Adrenal gland (tissue), 9 donors: ENCODE measurements at regions not wholly inside any gene's neighbourhood (a gene's known extent, or its start where the extent isn't known, plus 50 kb on each side); places are given as distances from the start of the nearest gene placed in this dataset.

Source experiments
- DNase-seq, 7 donors: peaks; one replicate each; pipeline ENCODE4 v3.0.0-alpha.2; 2019 to 2020
- H3K27ac ChIP-seq, 5 donors: fragments of 200-600 bp; sonication (generic) in 4 of 5; 1 replicate in 3 of 5; 2 replicates in 2 of 5; pipeline versions ENCODE4 v1.5.1 to v1.8.0; 2016 to 2020; ENCODE audit warnings: mild to moderate bottlenecking in 1 of 5
- H3K27me3 ChIP-seq: fragments of 200-600 bp; 2 replicates; pipeline ENCODE4 v1.8.0; 2021
- H3K36me3 ChIP-seq, 2 donors: fragments of 200-600 bp; replicated peaks in 1 of 2; 1 replicate in 1 of 2; 2 replicates in 1 of 2; pipeline versions ENCODE4 v1.5.1 to v1.8.0; 2018 to 2022
- H3K4me1 ChIP-seq, 2 donors: fragments of 200-600 bp; replicated peaks in 1 of 2; 1 replicate in 1 of 2; 2 replicates in 1 of 2; pipeline versions ENCODE4 v1.5.1 to v1.8.0; 2018 to 2021
- H3K4me3 ChIP-seq, 4 donors: fragments of 200-600 bp; sonication (generic) in 3 of 4; one replicate each; pipeline ENCODE4 v1.5.1; 2016 to 2018
- H3K9me3 ChIP-seq, 3 donors: fragments of 200-600 bp; sonication (generic) in 1 of 3; replicated peaks in 1 of 3; 1 replicate in 2 of 3; 2 replicates in 1 of 3; pipeline versions ENCODE4 v1.5.1 to v1.8.0; 2016 to 2021
- POLR2A ChIP-seq, 2 donors: fragments of 450-650 bp; IDR thresholded peaks; one replicate each; pipeline ENCODE4 v1.6.1; 2017; ENCODE audit warnings: antibody characterized with exemption in 2 of 2, mild to moderate bottlenecking in 2 of 2, moderate library complexity in 1 of 2
- WGBS, 4 donors: extraction: QIAGEN DNeasy Blood & Tissue Kit in 2 of 4; methylation state at CpG; one replicate each; pipeline versions ENCODE4 v1.1.5 to v1.1.7; 2013 to 2017; 5-methylcytosine and 5-hydroxymethylcytosine counted together
- intact Hi-C, 2 donors: fragments of 100-400 bp; cut with DNase I; formaldehyde crosslinking; loops; one replicate each; pipeline versions ENCODE4 v1.14.1 to v1.15.0; 2022 to 2023
- TF ChIP-seq, protein P1 (sequence below), 6 experiments: fragments of 450-650 bp in 4 of 6; fragments of 200-600 bp in 2 of 6; sonication (generic) in 1 of 6; IDR thresholded peaks; 1 replicate in 5 of 6; 2 replicates in 1 of 6; pipeline versions ENCODE4 v1.5.1 to v1.8.0; 2016 to 2021; ENCODE audit warnings: antibody characterized with exemption in 6 of 6, mild to moderate bottlenecking in 2 of 6, moderate library complexity in 1 of 6
- donor health status: healthy with polysubstance abuse.
- donor health status: Bipolar disorder and iron deficiency.
- donor health status: DM: yes; HTN: yes; CAD: no.
- donor health status: DM: no; HTN: no; CAD: no.
- donor health status: DM: no; HTN: no; CAD: no.

DNA sequence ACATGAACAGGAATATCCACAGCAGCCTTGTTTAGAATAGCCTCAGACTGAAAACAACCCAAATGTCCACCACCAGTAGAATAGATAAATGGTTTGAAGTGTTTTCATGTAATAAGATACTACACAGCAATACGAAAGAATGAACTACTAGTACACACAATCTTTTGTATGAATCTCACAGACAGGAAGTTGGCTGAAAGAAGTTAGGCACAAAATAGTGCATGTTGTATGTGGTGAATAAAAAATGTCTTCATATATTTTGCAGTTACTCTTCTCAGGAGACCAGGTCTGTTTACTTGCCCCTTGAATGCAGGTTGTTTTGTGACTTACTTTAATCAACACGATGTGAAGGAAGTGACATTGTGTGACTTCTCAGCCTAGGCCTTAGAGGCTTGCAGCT lies 75.9 kb upstream of the LEF1 start:
- Histone ChIP-seq H3K4me3 (no peak overlapping the region), H3K27me3 (no peaks in the 10 kb centered on the region), H3K36me3 (no peaks in the 10 kb centered on the region), H3K9me3 (peaks cover 0 to 6% (median 0%) of the 10 kb centered on the region in 3 donors), H3K27ac (no peak overlapping the region), H3K4me1 (no peaks in the 10 kb centered on the region)
- intact Hi-C loops: no loop called here
- WGBS, 4 donors: 79 to 87% (median 81%) methylated on average over 2 of the region's 2 CpGs
- no peak for DNase-seq
- TF ChIP-seq, protein P1, sequence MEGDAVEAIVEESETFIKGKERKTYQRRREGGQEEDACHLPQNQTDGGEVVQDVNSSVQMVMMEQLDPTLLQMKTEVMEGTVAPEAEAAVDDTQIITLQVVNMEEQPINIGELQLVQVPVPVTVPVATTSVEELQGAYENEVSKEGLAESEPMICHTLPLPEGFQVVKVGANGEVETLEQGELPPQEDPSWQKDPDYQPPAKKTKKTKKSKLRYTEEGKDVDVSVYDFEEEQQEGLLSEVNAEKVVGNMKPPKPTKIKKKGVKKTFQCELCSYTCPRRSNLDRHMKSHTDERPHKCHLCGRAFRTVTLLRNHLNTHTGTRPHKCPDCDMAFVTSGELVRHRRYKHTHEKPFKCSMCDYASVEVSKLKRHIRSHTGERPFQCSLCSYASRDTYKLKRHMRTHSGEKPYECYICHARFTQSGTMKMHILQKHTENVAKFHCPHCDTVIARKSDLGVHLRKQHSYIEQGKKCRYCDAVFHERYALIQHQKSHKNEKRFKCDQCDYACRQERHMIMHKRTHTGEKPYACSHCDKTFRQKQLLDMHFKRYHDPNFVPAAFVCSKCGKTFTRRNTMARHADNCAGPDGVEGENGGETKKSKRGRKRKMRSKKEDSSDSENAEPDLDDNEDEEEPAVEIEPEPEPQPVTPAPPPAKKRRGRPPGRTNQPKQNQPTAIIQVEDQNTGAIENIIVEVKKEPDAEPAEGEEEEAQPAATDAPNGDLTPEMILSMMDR (IDR thresholded peaks at IDR 0.05): no peak
- TF ChIP-seq POLR2A (IDR thresholded peaks at IDR 0.05): no peak

DNA sequence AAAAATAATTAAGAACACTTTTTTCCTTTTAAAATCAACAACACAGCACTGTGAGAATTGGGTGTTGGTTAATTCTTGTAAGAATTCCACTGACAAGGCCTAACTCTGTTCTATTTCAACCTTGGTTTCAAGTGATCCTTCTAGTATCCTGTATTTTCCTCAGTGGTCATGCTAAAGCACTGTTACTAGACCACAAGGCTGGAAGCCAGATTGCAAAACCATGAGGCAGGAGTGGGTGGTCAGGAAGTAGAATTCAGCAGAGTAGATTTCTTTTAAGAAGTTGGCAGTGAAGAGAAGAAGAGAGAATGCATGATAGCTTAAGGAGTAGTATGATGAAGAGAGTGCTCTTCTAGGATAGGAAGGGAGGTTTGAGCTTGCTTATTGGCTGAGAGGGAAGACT lies 71.6 kb upstream of the LEF1 start:
- no peak for TF ChIP-seq POLR2A (IDR thresholded peaks at IDR 0.05)
- TF ChIP-seq, protein P1 (IDR thresholded peaks at IDR 0.05): no peak
- H3K27me3 ChIP-seq: no peaks in the 10 kb centered on the region
- DNase-seq: no peak
- intact Hi-C loops: no loop called here
- no peaks in the 10 kb centered on the region for H3K4me1 ChIP-seq
- no peaks in the 10 kb centered on the region for H3K9me3 ChIP-seq
- H3K36me3 ChIP-seq: no peaks in the 10 kb centered on the region
- no peak overlapping the region for H3K27ac ChIP-seq
- no peak overlapping the region for H3K4me3 ChIP-seq

DNA sequence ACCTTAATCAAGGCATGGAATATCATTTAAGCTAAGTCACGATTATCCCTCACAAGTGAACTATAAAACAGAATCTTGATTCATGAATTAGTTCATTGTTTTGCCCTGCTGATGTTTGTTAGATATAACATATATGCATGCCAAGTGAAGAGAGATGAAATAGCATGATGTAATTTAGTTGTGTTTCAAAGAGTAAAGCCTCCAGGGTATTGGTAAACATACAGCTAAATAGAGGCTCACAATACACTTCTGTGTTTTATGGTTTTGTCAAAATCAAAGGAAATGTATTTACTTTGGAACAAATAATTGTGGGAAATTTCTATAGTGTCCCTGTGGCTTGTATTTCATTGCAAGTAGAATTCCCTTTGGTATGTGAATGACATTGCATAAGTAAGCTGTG lies 69.0 kb upstream of the LEF1 start:
- Histone ChIP-seq H3K4me1 (no peaks in the 10 kb centered on the region), H3K27me3 (no peaks in the 10 kb centered on the region), H3K4me3 (no peak overlapping the region), H3K36me3 (no peaks in the 10 kb centered on the region), H3K27ac (no peak overlapping the region), H3K9me3 (no peaks in the 10 kb centered on the region)
- TF ChIP-seq, protein P1 (IDR thresholded peaks at IDR 0.05): no peak
- no peak for TF ChIP-seq POLR2A (IDR thresholded peaks at IDR 0.05)
- 76 to 100% (median 83%) methylated on average over 1 of the region's 1 CpG for WGBS, 4 donors
- intact Hi-C loops: no loop called here
- no peak for DNase-seq

DNA sequence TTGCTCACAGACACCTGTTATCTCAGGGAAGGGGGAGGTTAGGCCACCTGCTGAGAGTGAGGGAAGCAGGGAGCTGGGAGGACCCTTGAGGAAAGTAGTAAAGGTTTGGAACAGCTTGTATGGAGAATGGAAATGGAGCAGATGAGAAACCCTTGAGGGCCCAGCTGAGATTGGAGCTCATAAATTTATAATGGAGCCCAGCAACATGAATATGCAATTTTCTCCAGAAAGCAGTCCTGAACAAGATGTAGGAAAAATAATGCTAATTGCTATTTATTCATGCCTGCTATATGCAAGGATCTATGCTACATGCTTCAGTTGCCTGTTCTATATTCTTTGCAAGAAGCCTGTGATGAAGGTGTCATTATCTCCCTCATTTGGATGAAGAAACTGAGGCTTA lies 67.5 kb upstream of the LEF1 start:
- intact Hi-C loops: no loop called here
- H3K27me3 ChIP-seq: no peaks in the 10 kb centered on the region
- DNase-seq: no peak

More for the DNA sequence above, 67.5 kb upstream of the LEF1 start:
- Histone ChIP-seq H3K9me3 (no peaks in the 10 kb centered on the region), H3K27ac (no peak overlapping the region), H3K36me3 (no peaks in the 10 kb centered on the region), H3K4me3 (no peak overlapping the region), H3K4me1 (no peaks in the 10 kb centered on the region)
- TF ChIP-seq POLR2A (IDR thresholded peaks at IDR 0.05): no peak
- TF ChIP-seq, protein P1 (IDR thresholded peaks at IDR 0.05): no peak
